PC-3 (cell line): ENCODE measurements at regions not wholly inside any gene's neighbourhood (a gene's known extent, or its start where the extent isn't known, plus 50 kb on each side); places are given as distances from the start of the nearest gene placed in this dataset.

ENCODE experiments used
- ATAC-seq: fragments of 200-7000 bp; cut with Tn5 transposase; 2 replicates; pipeline ENCODE4 v1.9.1; 2020; ENCODE audit warnings: mild to moderate bottlenecking, moderate library complexity
- BruUV-seq: library from RNA; stranded (reverse); fragments of 400-500 nt; replicated peaks from 2 replicates; lab custom pipeline; 2021; lab: Mats Ljungman, UMichigan
- CTCF ChIA-PET: fragments of 300-600 bp; sonication (Branson Sonifier 250); formaldehyde crosslinking; loops from one replicate; lab custom pipeline; 2022; ENCODE audit warnings: antibody characterized with exemption; lab: Charles Lee
- POLR2A ChIA-PET: fragments of 300-600 bp; sonication (Branson Sonifier 250); formaldehyde crosslinking; loops from one replicate; lab custom pipeline; 2022; ENCODE audit warnings: antibody characterized with exemption; ENCODE audit not compliant: unreplicated experiment; lab: Charles Lee
- DNase-seq: peaks from one replicate; pipeline ENCODE4 v3.0.0-alpha.2; 2015
- H2AFZ ChIP-seq: fragments of 300-600 bp; sonication (generic); 2 replicates; pipeline ENCODE4 v1.6.0; 2016; ENCODE audit warnings: antibody characterized with exemption, low read length
- H3F3A ChIP-seq: fragments of 300-600 bp; sonication (generic); one replicate; pipeline ENCODE4 v1.6.0; 2017; ENCODE audit warnings: antibody characterized with exemption, low read length, control low read depth, mild to moderate bottlenecking; ENCODE audit not compliant: unreplicated experiment
- H3K27ac ChIP-seq: fragments of 300-600 bp; sonication (generic); 2 replicates; pipeline ENCODE4 v1.5.1; 2016; ENCODE audit warnings: mild to moderate bottlenecking, low read length
- H3K27me3 ChIP-seq: fragments of 300-600 bp; sonication (generic); 2 replicates; pipeline ENCODE4 v1.6.1; 2016; ENCODE audit warnings: low read length, mixed read lengths
- H3K36me3 ChIP-seq: fragments of 300-600 bp; sonication (generic); 2 replicates; pipeline ENCODE4 v1.6.1; 2016; ENCODE audit warnings: low read depth, mixed run types, low read length, mixed read lengths
- H3K4me1 ChIP-seq: fragments of 300-600 bp; sonication (generic); 2 replicates; pipeline ENCODE4 v1.5.1; 2016; ENCODE audit warnings: low read length; ENCODE audit not compliant: insufficient read depth
- H3K4me2 ChIP-seq: fragments of 300-600 bp; sonication (generic); 2 replicates; pipeline ENCODE4 v1.6.0; 2016; ENCODE audit warnings: low read length
- H3K4me3 ChIP-seq: fragments of 300-600 bp; sonication (generic); 2 replicates; pipeline ENCODE4 v1.5.1; 2016; ENCODE audit warnings: mild to moderate bottlenecking, low read length, mixed read lengths
- H3K79me2 ChIP-seq: fragments of 300-600 bp; sonication (generic); 2 replicates; pipeline ENCODE4 v1.6.1; 2017; ENCODE audit warnings: low read length, mixed read lengths
- H3K9ac ChIP-seq: fragments of 300-600 bp; sonication (generic); 2 replicates; pipeline ENCODE4 v1.6.0; 2016; ENCODE audit warnings: mild to moderate bottlenecking, low read length
- H3K9me2 ChIP-seq: fragments of 300-600 bp; sonication (generic); replicated peaks from 2 replicates; pipeline ENCODE4 v1.6.1; 2016; ENCODE audit warnings: mixed run types, low read length, mixed read lengths
- H3K9me3 ChIP-seq: fragments of 300-600 bp; sonication (generic); 2 replicates; pipeline ENCODE4 v1.6.1; 2016; ENCODE audit warnings: low read length, mixed read lengths
- H4K20me1 ChIP-seq: fragments of 300-600 bp; sonication (generic); 2 replicates; pipeline ENCODE4 v1.6.1; 2016; ENCODE audit warnings: low read length, mixed read lengths
- CTCF ChIP-seq: fragments of 300-600 bp; sonication (generic); conservative IDR thresholded peaks from 2 replicates; pipeline ENCODE4 v1.5.1; 2017; ENCODE audit warnings: antibody characterized with exemption, low read depth, mild to moderate bottlenecking, low read length
- EZH2 ChIP-seq: fragments of 300-600 bp; sonication (generic); IDR thresholded peaks from one replicate; pipeline ENCODE4 v1.6.1; 2017; ENCODE audit warnings: antibody characterized with exemption, mild to moderate bottlenecking, low read length; ENCODE audit not compliant: unreplicated experiment
- EZH2phosphoT487 ChIP-seq: fragments of 300-600 bp; sonication (generic); IDR thresholded peaks from 2 replicates; pipeline ENCODE4 v1.6.1; 2018; ENCODE audit warnings: mild to moderate bottlenecking, antibody characterized with exemption, low read length, borderline replicate concordance
- intact Hi-C: fragments of 100-400 bp; cut with micrococcal nuclease; formaldehyde crosslinking; loops from 2 replicates; pipeline ENCODE4 v1.9.0; 2023

DNA sequence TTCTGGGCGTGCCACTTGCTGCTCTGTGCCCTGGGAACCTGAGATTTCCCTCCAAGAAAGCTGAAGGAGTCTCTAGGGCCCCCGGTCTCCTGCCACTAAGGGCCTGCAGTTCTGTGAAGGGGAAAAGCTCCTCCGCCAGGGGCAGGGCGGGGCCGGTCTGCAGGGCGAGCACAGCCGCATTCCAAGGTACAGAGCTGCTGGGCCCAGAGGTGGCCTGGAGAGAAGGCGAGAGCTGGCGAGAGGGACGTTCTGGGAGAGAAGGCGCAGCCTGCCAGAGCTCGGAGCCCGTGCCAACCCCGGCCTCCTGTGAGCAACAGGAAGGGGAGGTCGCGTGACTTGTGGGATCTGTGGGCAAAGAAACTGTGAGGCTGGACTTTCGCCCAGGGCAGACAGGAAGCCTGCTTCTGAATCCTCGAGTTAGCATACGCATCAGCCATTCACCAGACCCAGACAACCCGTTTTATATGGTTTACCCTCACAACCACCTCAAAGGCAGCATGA lies 500.4 kb downstream of the SHQ1 start:
- no TSS peak for BruUV-seq
- no peak overlapping the region for H3K27ac ChIP-seq
- intact Hi-C loops = no loop called here
- CTCF ChIA-PET = interaction anchor here (0.6 kb wide), 1 partner anchor 55 kb away, joined by 3 read pairs; no protein-coding TSS in a partner anchor
- ATAC-seq = peak; percentile 27; the same call in 1 of the 2 replicates
- H3K9me2 ChIP-seq = no peaks in the 10 kb centered on the region
- no peaks in the 10 kb centered on the region for H3K27me3 ChIP-seq
- H3K4me2 ChIP-seq = no peak overlapping the region
- no peak overlapping the region for H3K4me3 ChIP-seq
- TF ChIP-seq EZH2phosphoT487 (no peak), EZH2 (no peak), CTCF (no peak)
- H3K9me3 ChIP-seq = no peaks in the 10 kb centered on the region
- peaks cover 12% of the 10 kb centered on the region; the same call in 1 of the 2 replicates for H3K4me1 ChIP-seq
- no peaks in the 10 kb centered on the region for H3K36me3 ChIP-seq
- H3F3A ChIP-seq = no peaks in the 10 kb centered on the region
- H2AFZ ChIP-seq = no peak overlapping the region
- DNase-seq = peak; percentile 55
- H3K79me2 ChIP-seq = no peaks in the 10 kb centered on the region
- H3K9ac ChIP-seq = no peak overlapping the region
- POLR2A ChIA-PET = interaction anchor here (0.6 kb wide), 1 partner anchor 94 kb away, joined by 4 read pairs; no protein-coding TSS in a partner anchor
- H4K20me1 ChIP-seq = no peaks in the 10 kb centered on the region

- ATAC-seq (peak; percentile 41; the same call in 1 of the 2 replicates), DNase-seq (peak; percentile 62)
- H3K79me2 ChIP-seq = no peaks in the 10 kb centered on the region
- no peak overlapping the region for H3K27ac ChIP-seq
- no peak overlapping the region for H2AFZ ChIP-seq
- ChIA-PET CTCF (no interaction called here), POLR2A (no interaction called here)
- no peaks in the 10 kb centered on the region for H3K36me3 ChIP-seq
- no peak overlapping the region for H3K4me3 ChIP-seq
- H4K20me1 ChIP-seq = no peaks in the 10 kb centered on the region
- no peaks in the 10 kb centered on the region for H3K9me2 ChIP-seq
- H3K27me3 ChIP-seq = no peaks in the 10 kb centered on the region
- no TSS peak for BruUV-seq
- H3K9ac ChIP-seq = no peak overlapping the region
- H3F3A ChIP-seq = no peaks in the 10 kb centered on the region
- no peaks in the 10 kb centered on the region for H3K9me3 ChIP-seq
- intact Hi-C loops = no loop called here
- no peak overlapping the region for H3K4me2 ChIP-seq
- peaks cover 12% of the 10 kb centered on the region; the same call in 1 of the 2 replicates for H3K4me1 ChIP-seq
- TF ChIP-seq CTCF (no peak), EZH2phosphoT487 (no peak), EZH2 (no peak)
These were observed 501.7 kb downstream of the SHQ1 start for GRCh38 chr3:72346526-72346926.

- intact Hi-C loops = no loop called here
These were observed 502.3 kb downstream of the SHQ1 start for GRCh38 chr3:72345980-72346379.

More at GRCh38 chr3:72345980-72346379, 502.3 kb downstream of the SHQ1 start:
- Histone ChIP-seq H3K9me3 (no peaks in the 10 kb centered on the region), H3K9ac (no peak overlapping the region), H3K4me3 (no peak overlapping the region), H3K27ac (no peak overlapping the region), H3K27me3 (no peaks in the 10 kb centered on the region), H3F3A (no peaks in the 10 kb centered on the region), H3K4me2 (no peak overlapping the region), H3K9me2 (no peaks in the 10 kb centered on the region), H3K36me3 (no peaks in the 10 kb centered on the region), H3K79me2 (no peaks in the 10 kb centered on the region), H4K20me1 (no peaks in the 10 kb centered on the region), H2AFZ (no peak overlapping the region), H3K4me1 (peaks cover 12% of the 10 kb centered on the region; the same call in 1 of the 2 replicates)
- no TSS peak for BruUV-seq
- TF ChIP-seq EZH2 = no peak
- TF ChIP-seq CTCF = no peak
- TF ChIP-seq EZH2phosphoT487 = no peak
- ATAC-seq (no peak), DNase-seq (no peak)
- ChIA-PET CTCF (no interaction called here), POLR2A (no interaction called here)
